ENCODE measurements at regions not wholly inside any gene's neighbourhood (a gene's known extent, or its start where the extent isn't known, plus 50 kb on each side); places are given as distances from the start of the nearest gene placed in this dataset.

DNA sequence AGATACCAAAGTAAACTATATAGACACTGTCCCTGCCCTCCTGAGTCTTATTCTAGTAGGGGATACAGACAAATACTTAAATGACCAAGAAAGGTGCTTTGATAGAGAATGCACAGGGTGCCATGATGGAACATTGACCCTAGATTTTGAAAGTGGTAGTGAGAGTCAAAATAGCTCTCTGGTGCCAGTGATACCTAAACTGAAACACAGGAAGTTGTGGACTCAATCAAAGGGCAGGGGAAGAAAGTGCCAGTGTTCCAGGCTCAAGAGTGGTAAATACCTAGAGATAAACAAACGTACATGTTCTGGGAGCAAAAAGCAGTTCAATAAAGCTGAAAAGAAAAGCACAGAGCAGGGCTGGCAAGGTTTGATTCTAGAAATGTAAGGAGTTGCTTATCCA is 267.6 kb downstream of the ISL1 start:
- TF ChIP-seq, protein P1, sequence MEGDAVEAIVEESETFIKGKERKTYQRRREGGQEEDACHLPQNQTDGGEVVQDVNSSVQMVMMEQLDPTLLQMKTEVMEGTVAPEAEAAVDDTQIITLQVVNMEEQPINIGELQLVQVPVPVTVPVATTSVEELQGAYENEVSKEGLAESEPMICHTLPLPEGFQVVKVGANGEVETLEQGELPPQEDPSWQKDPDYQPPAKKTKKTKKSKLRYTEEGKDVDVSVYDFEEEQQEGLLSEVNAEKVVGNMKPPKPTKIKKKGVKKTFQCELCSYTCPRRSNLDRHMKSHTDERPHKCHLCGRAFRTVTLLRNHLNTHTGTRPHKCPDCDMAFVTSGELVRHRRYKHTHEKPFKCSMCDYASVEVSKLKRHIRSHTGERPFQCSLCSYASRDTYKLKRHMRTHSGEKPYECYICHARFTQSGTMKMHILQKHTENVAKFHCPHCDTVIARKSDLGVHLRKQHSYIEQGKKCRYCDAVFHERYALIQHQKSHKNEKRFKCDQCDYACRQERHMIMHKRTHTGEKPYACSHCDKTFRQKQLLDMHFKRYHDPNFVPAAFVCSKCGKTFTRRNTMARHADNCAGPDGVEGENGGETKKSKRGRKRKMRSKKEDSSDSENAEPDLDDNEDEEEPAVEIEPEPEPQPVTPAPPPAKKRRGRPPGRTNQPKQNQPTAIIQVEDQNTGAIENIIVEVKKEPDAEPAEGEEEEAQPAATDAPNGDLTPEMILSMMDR (IDR thresholded peaks at IDR 0.05; ENCODE audit: poor library complexity, severe bottlenecking): no peak
- TF ChIP-seq SMC3 (conservative IDR thresholded peaks at IDR 0.05; ENCODE audit: poor library complexity): no peak
- TF ChIP-seq EP300 (conservative IDR thresholded peaks at IDR 0.05; ENCODE audit: poor library complexity, severe bottlenecking): no peak

All from neural cell (in vitro differentiated cells).